HEK293 (cell line): ENCODE measurements at regions not wholly inside any gene's neighbourhood (a gene's known extent, or its start where the extent isn't known, plus 50 kb on each side); places are given as distances from the start of the nearest gene placed in this dataset.

Experiments
- CTCF ChIA-PET: fragments of 350-600 bp; formaldehyde crosslinking; extraction: SDS; loops from one replicate; lab custom pipeline; 2021; ENCODE audit warnings: antibody characterized with exemption; lab: Yijun Ruan, JAX
- POLR2A ChIA-PET: fragments of 300-600 bp; formaldehyde crosslinking; extraction: SDS; loops from one replicate; lab custom pipeline; 2020; ENCODE audit warnings: antibody characterized with exemption, inconsistent platforms; lab: Yijun Ruan, JAX
- H3K27ac ChIP-seq: fragments of 200-500 bp; sonication (Bioruptor generic); 2 replicates; pipeline ENCODE4 v1.5.1; 2014; ENCODE audit warnings: low read depth, low read length, control low read depth, inconsistent platforms; ENCODE audit errors: extremely low read depth
- H3K36me3 ChIP-seq, 2 experiments: fragments of 200-500 bp in 1 of 2; sonication (Bioruptor generic) in 1 of 2; 1 replicate in 1 of 2; 2 replicates in 1 of 2; pipeline ENCODE4 v1.5.1; 2014 to 2017; ENCODE audit warnings: inconsistent platforms in 2 of 2, low read length in 2 of 2; ENCODE audit not compliant: control insufficient read depth in 2 of 2, insufficient read depth in 1 of 2
- H3K4me1 ChIP-seq: fragments of 200-500 bp; sonication (Bioruptor generic); 2 replicates; pipeline ENCODE4 v1.5.1; 2014; ENCODE audit warnings: mild to moderate bottlenecking, low read length, inconsistent platforms; ENCODE audit not compliant: control insufficient read depth, insufficient read depth
- H3K4me3 ChIP-seq: 2 replicates; pipeline ENCODE4 v1.5.1; 2011; ENCODE audit warnings: low read depth, mild to moderate bottlenecking, control low read depth, low read length, moderate library complexity
- H3K9me3 ChIP-seq: fragments of 200-500 bp; sonication (Bioruptor generic); 2 replicates; pipeline ENCODE4 v1.5.1; 2014; ENCODE audit warnings: low read depth, low read length, inconsistent platforms; ENCODE audit not compliant: control insufficient read depth, insufficient read depth
- GLI4 ChIP-seq: fragments of 450-650 bp; formaldehyde crosslinking; IDR thresholded peaks from 2 replicates; pipeline ENCODE4 v1.5.1; 2016; ENCODE audit warnings: missing biosample characterization, missing genetic modification characterization
- GLIS1 ChIP-seq: fragments of 450-650 bp; formaldehyde crosslinking; IDR thresholded peaks from 2 replicates; pipeline ENCODE4 v1.5.1; 2016; ENCODE audit warnings: missing biosample characterization, missing genetic modification characterization
- KLF16 ChIP-seq: fragments of 450-650 bp; formaldehyde crosslinking; IDR thresholded peaks from 2 replicates; pipeline ENCODE4 v1.5.1; 2017; ENCODE audit warnings: missing biosample characterization, missing genetic modification characterization
- MZF1 ChIP-seq: fragments of 450-650 bp; formaldehyde crosslinking; IDR thresholded peaks from 2 replicates; pipeline ENCODE4 v1.5.1; 2017; ENCODE audit warnings: missing biosample characterization, missing genetic modification characterization, borderline replicate concordance
- YY1 ChIP-seq: fragments of 450-650 bp; formaldehyde crosslinking; IDR thresholded peaks from 2 replicates; pipeline ENCODE4 v1.5.1; 2018; ENCODE audit warnings: missing biosample characterization, missing genetic modification characterization
- ZBTB17 ChIP-seq: fragments of 450-650 bp; formaldehyde crosslinking; IDR thresholded peaks from 2 replicates; pipeline ENCODE4 v1.5.1; 2016; ENCODE audit warnings: missing biosample characterization, missing genetic modification characterization
- ZBTB21 ChIP-seq: fragments of 450-650 bp; formaldehyde crosslinking; IDR thresholded peaks from 2 replicates; pipeline ENCODE4 v1.5.1; 2017; ENCODE audit warnings: missing biosample characterization, missing genetic modification characterization
- ZBTB48 ChIP-seq: fragments of 450-650 bp; formaldehyde crosslinking; IDR thresholded peaks from 2 replicates; pipeline ENCODE4 v1.5.1; 2016; ENCODE audit warnings: missing biosample characterization, missing genetic modification characterization
- ZFP37 ChIP-seq: fragments of 450-650 bp; formaldehyde crosslinking; IDR thresholded peaks from 2 replicates; pipeline ENCODE4 v1.5.1; 2016; ENCODE audit warnings: missing biosample characterization, missing genetic modification characterization
- ZFP41 ChIP-seq: fragments of 450-650 bp; formaldehyde crosslinking; IDR thresholded peaks from 2 replicates; pipeline ENCODE4 v1.5.1; 2016; ENCODE audit warnings: missing biosample characterization, missing genetic modification characterization, borderline replicate concordance
- ZNF585B ChIP-seq: fragments of 450-650 bp; formaldehyde crosslinking; IDR thresholded peaks from 2 replicates; pipeline ENCODE4 v1.5.1; 2016; ENCODE audit warnings: missing biosample characterization, missing genetic modification characterization
- ZNF600 ChIP-seq: fragments of 450-650 bp; formaldehyde crosslinking; IDR thresholded peaks from 2 replicates; pipeline ENCODE4 v1.5.1; 2016; ENCODE audit warnings: missing biosample characterization, missing genetic modification characterization
- ZNF768 ChIP-seq: fragments of 450-650 bp; formaldehyde crosslinking; IDR thresholded peaks from 2 replicates; pipeline ENCODE4 v1.5.1; 2018; ENCODE audit warnings: missing biosample characterization, mild to moderate bottlenecking, missing genetic modification characterization
- ZNF830 ChIP-seq: fragments of 450-650 bp; IDR thresholded peaks from 2 replicates; pipeline ENCODE4 v1.5.0; 2018; ENCODE audit warnings: missing biosample characterization, missing genetic modification characterization, low read depth, mild to moderate bottlenecking, moderate library complexity
- TF ChIP-seq, protein P1 (sequence below): fragments of 450-650 bp; formaldehyde crosslinking; IDR thresholded peaks from 2 replicates; pipeline ENCODE4 v1.5.1; 2016; ENCODE audit warnings: missing biosample characterization, missing genetic modification characterization, borderline replicate concordance
- TF ChIP-seq, protein P2 (sequence below): fragments of 450-650 bp; formaldehyde crosslinking; IDR thresholded peaks from 2 replicates; pipeline ENCODE4 v1.5.1; 2016; ENCODE audit warnings: missing biosample characterization, missing genetic modification characterization
- TF ChIP-seq, protein P3 (sequence below): fragments of 450-650 bp; formaldehyde crosslinking; IDR thresholded peaks from 2 replicates; pipeline ENCODE4 v1.5.1; 2016; ENCODE audit warnings: missing biosample characterization, missing genetic modification characterization
- TF ChIP-seq, protein P4 (sequence below): fragments of 450-650 bp; formaldehyde crosslinking; IDR thresholded peaks from 2 replicates; pipeline ENCODE4 v1.5.1; 2016; ENCODE audit warnings: missing biosample characterization, missing genetic modification characterization
- TF ChIP-seq, protein P5 (sequence below): fragments of 450-650 bp; formaldehyde crosslinking; IDR thresholded peaks from 2 replicates; pipeline ENCODE4 v1.5.1; 2017; ENCODE audit warnings: missing biosample characterization, missing genetic modification characterization
- TF ChIP-seq, protein P6 (sequence below): fragments of 450-650 bp; formaldehyde crosslinking; IDR thresholded peaks from 2 replicates; pipeline ENCODE4 v1.5.1; 2017; ENCODE audit warnings: missing biosample characterization, missing genetic modification characterization
- TF ChIP-seq, protein P7 (sequence below): fragments of 450-650 bp; formaldehyde crosslinking; IDR thresholded peaks from 2 replicates; pipeline ENCODE4 v1.5.0; 2017; ENCODE audit warnings: missing biosample characterization, missing genetic modification characterization, borderline replicate concordance

DNA sequence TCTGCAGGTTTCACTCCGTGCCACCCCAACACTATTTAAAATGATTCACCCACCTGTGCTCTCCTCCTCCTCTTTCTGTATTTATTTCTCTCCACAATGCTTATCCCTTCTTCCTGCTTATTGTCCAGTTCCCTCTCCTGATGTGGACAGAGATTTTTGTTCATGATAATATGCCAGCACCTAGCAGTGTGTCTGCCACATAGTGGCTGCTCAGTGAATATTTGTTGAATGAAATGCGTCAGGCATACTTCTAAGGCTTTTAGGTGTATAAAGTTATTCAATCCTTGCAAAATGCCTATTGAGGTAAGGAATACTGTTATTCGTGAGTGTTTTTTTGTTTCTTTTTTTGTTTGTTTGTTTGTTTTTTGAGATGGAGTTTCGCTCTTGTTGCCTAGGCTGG lies 67.5 kb upstream of the MME start (continued):
- TF ChIP-seq, protein P1, sequence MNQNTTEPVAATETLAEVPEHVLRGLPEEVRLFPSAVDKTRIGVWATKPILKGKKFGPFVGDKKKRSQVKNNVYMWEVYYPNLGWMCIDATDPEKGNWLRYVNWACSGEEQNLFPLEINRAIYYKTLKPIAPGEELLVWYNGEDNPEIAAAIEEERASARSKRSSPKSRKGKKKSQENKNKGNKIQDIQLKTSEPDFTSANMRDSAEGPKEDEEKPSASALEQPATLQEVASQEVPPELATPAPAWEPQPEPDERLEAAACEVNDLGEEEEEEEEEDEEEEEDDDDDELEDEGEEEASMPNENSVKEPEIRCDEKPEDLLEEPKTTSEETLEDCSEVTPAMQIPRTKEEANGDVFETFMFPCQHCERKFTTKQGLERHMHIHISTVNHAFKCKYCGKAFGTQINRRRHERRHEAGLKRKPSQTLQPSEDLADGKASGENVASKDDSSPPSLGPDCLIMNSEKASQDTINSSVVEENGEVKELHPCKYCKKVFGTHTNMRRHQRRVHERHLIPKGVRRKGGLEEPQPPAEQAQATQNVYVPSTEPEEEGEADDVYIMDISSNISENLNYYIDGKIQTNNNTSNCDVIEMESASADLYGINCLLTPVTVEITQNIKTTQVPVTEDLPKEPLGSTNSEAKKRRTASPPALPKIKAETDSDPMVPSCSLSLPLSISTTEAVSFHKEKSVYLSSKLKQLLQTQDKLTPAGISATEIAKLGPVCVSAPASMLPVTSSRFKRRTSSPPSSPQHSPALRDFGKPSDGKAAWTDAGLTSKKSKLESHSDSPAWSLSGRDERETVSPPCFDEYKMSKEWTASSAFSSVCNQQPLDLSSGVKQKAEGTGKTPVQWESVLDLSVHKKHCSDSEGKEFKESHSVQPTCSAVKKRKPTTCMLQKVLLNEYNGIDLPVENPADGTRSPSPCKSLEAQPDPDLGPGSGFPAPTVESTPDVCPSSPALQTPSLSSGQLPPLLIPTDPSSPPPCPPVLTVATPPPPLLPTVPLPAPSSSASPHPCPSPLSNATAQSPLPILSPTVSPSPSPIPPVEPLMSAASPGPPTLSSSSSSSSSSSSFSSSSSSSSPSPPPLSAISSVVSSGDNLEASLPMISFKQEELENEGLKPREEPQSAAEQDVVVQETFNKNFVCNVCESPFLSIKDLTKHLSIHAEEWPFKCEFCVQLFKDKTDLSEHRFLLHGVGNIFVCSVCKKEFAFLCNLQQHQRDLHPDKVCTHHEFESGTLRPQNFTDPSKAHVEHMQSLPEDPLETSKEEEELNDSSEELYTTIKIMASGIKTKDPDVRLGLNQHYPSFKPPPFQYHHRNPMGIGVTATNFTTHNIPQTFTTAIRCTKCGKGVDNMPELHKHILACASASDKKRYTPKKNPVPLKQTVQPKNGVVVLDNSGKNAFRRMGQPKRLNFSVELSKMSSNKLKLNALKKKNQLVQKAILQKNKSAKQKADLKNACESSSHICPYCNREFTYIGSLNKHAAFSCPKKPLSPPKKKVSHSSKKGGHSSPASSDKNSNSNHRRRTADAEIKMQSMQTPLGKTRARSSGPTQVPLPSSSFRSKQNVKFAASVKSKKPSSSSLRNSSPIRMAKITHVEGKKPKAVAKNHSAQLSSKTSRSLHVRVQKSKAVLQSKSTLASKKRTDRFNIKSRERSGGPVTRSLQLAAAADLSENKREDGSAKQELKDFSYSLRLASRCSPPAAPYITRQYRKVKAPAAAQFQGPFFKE (tag by site-specific recombination) = no peak
- TF ChIP-seq ZFP41 (tag by site-specific recombination) (no peak), KLF16 (tag by site-specific recombination) (no peak), ZNF830 (tag by site-specific recombination) (no peak), GLI4 (tag by site-specific recombination) (no peak)

DNA sequence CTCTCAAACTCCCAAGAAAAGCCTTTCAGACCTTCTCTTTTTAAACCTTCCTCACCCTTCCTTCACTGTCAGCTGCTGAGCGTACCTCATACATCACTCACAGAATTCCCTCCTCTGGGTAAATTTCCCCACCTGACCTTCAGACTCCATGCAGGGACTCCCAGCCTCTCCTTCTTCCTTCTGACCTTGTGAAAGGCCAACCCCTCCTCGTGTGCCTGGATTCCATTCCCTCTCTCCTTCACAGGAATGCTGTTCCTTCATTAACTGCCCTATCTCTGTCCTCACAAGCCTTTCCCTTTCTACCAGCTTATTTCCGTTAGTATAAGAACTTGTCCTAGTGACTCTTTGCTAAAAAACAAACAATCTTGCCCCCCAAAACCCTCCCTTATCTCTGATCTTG lies 69.7 kb upstream of the MME start:
- Histone ChIP-seq H3K4me1 (no peaks in the 10 kb centered on the region), H3K27ac (no peak overlapping the region), H3K9me3 (no peaks in the 10 kb centered on the region), H3K4me3 (no peak overlapping the region), H3K36me3 (no peaks in the 10 kb centered on the region)
- ChIA-PET CTCF (no interaction called here), POLR2A (no interaction called here)
- TF ChIP-seq, protein P2, sequence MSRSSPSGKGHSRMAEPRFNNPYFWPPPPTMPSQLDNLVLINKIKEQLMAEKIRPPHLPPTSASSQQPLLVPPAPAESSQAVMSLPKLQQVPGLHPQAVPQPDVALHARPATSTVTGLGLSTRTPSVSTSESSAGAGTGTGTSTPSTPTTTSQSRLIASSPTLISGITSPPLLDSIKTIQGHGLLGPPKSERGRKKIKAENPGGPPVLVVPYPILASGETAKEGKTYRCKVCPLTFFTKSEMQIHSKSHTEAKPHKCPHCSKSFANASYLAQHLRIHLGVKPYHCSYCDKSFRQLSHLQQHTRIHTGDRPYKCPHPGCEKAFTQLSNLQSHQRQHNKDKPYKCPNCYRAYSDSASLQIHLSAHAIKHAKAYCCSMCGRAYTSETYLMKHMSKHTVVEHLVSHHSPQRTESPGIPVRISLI = no peak
- TF ChIP-seq, protein P3, sequence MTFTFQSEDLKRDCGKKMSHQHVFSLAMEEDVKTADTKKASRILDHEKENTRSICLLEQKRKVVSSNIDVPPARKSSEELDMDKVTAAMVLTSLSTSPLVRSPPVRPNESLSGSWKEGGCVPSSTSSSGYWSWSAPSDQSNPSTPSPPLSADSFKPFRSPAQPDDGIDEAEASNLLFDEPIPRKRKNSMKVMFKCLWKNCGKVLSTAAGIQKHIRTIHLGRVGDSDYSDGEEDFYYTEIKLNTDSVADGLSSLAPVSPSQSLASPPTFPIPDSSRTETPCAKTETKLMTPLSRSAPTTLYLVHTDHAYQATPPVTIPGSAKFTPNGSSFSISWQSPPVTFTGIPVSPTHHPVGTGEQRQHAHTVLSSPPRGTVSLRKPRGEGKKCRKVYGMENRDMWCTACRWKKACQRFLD (tag by site-specific recombination) = no peak
- TF ChIP-seq ZFP37 = no peak
- TF ChIP-seq ZBTB21 = no peak
- TF ChIP-seq, protein P4, sequence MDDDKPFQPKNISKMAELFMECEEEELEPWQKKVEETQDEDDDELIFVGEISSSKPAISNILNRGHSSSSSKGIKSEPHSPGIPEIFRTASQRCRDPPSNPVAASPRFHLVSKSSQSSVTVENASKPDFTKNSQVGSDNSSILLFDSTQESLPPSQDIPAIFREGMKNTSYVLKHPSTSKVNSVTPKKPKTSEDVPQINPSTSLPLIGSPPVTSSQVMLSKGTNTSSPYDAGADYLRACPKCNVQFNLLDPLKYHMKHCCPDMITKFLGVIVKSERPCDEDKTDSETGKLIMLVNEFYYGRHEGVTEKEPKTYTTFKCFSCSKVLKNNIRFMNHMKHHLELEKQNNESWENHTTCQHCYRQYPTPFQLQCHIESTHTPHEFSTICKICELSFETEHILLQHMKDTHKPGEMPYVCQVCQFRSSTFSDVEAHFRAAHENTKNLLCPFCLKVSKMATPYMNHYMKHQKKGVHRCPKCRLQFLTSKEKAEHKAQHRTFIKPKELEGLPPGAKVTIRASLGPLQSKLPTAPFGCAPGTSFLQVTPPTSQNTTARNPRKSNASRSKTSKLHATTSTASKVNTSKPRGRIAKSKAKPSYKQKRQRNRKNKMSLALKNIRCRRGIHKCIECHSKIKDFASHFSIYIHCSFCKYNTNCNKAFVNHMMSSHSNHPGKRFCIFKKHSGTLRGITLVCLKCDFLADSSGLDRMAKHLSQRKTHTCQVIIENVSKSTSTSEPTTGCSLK (tag by site-specific recombination) = no peak
- TF ChIP-seq, protein P5, sequence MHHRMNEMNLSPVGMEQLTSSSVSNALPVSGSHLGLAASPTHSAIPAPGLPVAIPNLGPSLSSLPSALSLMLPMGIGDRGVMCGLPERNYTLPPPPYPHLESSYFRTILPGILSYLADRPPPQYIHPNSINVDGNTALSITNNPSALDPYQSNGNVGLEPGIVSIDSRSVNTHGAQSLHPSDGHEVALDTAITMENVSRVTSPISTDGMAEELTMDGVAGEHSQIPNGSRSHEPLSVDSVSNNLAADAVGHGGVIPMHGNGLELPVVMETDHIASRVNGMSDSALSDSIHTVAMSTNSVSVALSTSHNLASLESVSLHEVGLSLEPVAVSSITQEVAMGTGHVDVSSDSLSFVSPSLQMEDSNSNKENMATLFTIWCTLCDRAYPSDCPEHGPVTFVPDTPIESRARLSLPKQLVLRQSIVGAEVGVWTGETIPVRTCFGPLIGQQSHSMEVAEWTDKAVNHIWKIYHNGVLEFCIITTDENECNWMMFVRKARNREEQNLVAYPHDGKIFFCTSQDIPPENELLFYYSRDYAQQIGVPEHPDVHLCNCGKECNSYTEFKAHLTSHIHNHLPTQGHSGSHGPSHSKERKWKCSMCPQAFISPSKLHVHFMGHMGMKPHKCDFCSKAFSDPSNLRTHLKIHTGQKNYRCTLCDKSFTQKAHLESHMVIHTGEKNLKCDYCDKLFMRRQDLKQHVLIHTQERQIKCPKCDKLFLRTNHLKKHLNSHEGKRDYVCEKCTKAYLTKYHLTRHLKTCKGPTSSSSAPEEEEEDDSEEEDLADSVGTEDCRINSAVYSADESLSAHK (tag by site-specific recombination) = no peak
- TF ChIP-seq MZF1 (tag by site-specific recombination) = no peak
- no peak for TF ChIP-seq GLIS1 (tag by site-specific recombination)
- no peak for TF ChIP-seq ZBTB48 (tag by site-specific recombination)
- TF ChIP-seq ZNF585B (tag by site-specific recombination) = no peak
- TF ChIP-seq, protein P6, sequence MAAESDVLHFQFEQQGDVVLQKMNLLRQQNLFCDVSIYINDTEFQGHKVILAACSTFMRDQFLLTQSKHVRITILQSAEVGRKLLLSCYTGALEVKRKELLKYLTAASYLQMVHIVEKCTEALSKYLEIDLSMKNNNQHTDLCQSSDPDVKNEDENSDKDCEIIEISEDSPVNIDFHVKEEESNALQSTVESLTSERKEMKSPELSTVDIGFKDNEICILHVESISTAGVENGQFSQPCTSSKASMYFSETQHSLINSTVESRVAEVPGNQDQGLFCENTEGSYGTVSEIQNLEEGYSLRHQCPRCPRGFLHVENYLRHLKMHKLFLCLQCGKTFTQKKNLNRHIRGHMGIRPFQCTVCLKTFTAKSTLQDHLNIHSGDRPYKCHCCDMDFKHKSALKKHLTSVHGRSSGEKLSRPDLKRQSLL = no peak
- TF ChIP-seq YY1 (tag by site-specific recombination) = no peak
- TF ChIP-seq ZBTB17 = no peak
- TF ChIP-seq ZNF600 (tag by site-specific recombination) = no peak
- TF ChIP-seq, protein P7, sequence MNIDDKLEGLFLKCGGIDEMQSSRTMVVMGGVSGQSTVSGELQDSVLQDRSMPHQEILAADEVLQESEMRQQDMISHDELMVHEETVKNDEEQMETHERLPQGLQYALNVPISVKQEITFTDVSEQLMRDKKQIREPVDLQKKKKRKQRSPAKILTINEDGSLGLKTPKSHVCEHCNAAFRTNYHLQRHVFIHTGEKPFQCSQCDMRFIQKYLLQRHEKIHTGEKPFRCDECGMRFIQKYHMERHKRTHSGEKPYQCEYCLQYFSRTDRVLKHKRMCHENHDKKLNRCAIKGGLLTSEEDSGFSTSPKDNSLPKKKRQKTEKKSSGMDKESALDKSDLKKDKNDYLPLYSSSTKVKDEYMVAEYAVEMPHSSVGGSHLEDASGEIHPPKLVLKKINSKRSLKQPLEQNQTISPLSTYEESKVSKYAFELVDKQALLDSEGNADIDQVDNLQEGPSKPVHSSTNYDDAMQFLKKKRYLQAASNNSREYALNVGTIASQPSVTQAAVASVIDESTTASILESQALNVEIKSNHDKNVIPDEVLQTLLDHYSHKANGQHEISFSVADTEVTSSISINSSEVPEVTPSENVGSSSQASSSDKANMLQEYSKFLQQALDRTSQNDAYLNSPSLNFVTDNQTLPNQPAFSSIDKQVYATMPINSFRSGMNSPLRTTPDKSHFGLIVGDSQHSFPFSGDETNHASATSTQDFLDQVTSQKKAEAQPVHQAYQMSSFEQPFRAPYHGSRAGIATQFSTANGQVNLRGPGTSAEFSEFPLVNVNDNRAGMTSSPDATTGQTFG (tag by site-specific recombination) = no peak
- no peak for TF ChIP-seq ZNF768 (tag by site-specific recombination)
